MM.1S (cell line): ENCODE measurements at regions not wholly inside any gene's neighbourhood (a gene's known extent, or its start where the extent isn't known, plus 50 kb on each side); places are given as distances from the start of the nearest gene placed in this dataset.

Experiments used
- DNase-seq: peaks from one replicate; pipeline ENCODE4 v3.0.0-alpha.2; 2015
- H2AFZ ChIP-seq: fragments of 300-600 bp; sonication (generic); 2 replicates; pipeline ENCODE4 v1.6.0; 2016; ENCODE audit warnings: antibody characterized with exemption, low read length
- H3F3A ChIP-seq: fragments of 300-600 bp; sonication (generic); 2 replicates; pipeline ENCODE4 v1.6.1; 2016; ENCODE audit warnings: mild to moderate bottlenecking, antibody characterized with exemption, low read length, moderate library complexity, mixed read lengths; ENCODE audit not compliant: insufficient read depth
- H3K27ac ChIP-seq: fragments of 300-600 bp; sonication (generic); 2 replicates; pipeline ENCODE4 v1.5.1; 2016; ENCODE audit warnings: mild to moderate bottlenecking, low read length
- H3K27me3 ChIP-seq: fragments of 300-600 bp; sonication (generic); replicated peaks from 2 replicates; pipeline ENCODE4 v1.6.0; 2016; ENCODE audit warnings: low read length; ENCODE audit not compliant: insufficient read depth
- H3K36me3 ChIP-seq: fragments of 300-600 bp; sonication (generic); replicated peaks from 2 replicates; pipeline ENCODE4 v1.6.1; 2016; ENCODE audit warnings: mild to moderate bottlenecking, low read length, mixed read lengths; ENCODE audit not compliant: insufficient read depth
- H3K4me1 ChIP-seq: fragments of 300-600 bp; sonication (generic); 2 replicates; pipeline ENCODE4 v1.6.1; 2016; ENCODE audit warnings: low read length, mixed read lengths
- H3K4me2 ChIP-seq: fragments of 300-600 bp; sonication (generic); 2 replicates; pipeline ENCODE4 v1.6.0; 2016; ENCODE audit warnings: low read depth, low read length
- H3K4me3 ChIP-seq: fragments of 300-600 bp; sonication (generic); 2 replicates; pipeline ENCODE4 v1.5.1; 2016; ENCODE audit warnings: low read length, mixed read lengths
- H3K79me2 ChIP-seq: fragments of 300-600 bp; sonication (generic); 2 replicates; pipeline ENCODE4 v1.6.1; 2016; ENCODE audit warnings: mixed run types, low read length, mixed read lengths
- H3K9ac ChIP-seq: fragments of 300-600 bp; sonication (generic); 2 replicates; pipeline ENCODE4 v1.6.1; 2016; ENCODE audit warnings: low read length, mixed read lengths
- H3K9me2 ChIP-seq: fragments of 300-600 bp; sonication (generic); replicated peaks from 2 replicates; pipeline ENCODE4 v1.6.1; 2016; ENCODE audit warnings: mild to moderate bottlenecking, low read length, mixed read lengths; ENCODE audit not compliant: insufficient read depth
- H3K9me3 ChIP-seq: fragments of 300-600 bp; sonication (generic); replicated peaks from 2 replicates; pipeline ENCODE4 v1.6.1; 2016; ENCODE audit warnings: mild to moderate bottlenecking, low read length, mixed read lengths; ENCODE audit not compliant: insufficient read depth
- H4K20me1 ChIP-seq: fragments of 300-600 bp; sonication (generic); 2 replicates; pipeline ENCODE4 v1.6.1; 2016; ENCODE audit warnings: mild to moderate bottlenecking, low read length, moderate library complexity, mixed read lengths; ENCODE audit not compliant: insufficient read depth
- CTCF ChIP-seq: fragments of 300-600 bp; sonication (generic); IDR thresholded peaks from 2 replicates; pipeline ENCODE4 v1.5.1; 2016; ENCODE audit warnings: antibody characterized with exemption, low read length, mixed read lengths
- EZH2 ChIP-seq: fragments of 300-600 bp; sonication (generic); optimal IDR thresholded peaks from 2 replicates; pipeline ENCODE3; 2017; ENCODE audit warnings: low read depth, mild to moderate bottlenecking, antibody characterized with exemption, low read length, mixed read lengths
- EZH2phosphoT487 ChIP-seq: fragments of 300-600 bp; sonication (generic); IDR thresholded peaks from 2 replicates; pipeline ENCODE4 v1.6.1; 2018; ENCODE audit warnings: antibody characterized with exemption, low read length

GRCh38 chr14:38502239-38502638, 246.3 kb upstream of the CLEC14A start:
- no peak overlapping the region for H3K9ac ChIP-seq
- no peak for TF ChIP-seq CTCF
- TF ChIP-seq EZH2phosphoT487 = no peak
- no peak for TF ChIP-seq EZH2
- no peaks in the 10 kb centered on the region for H4K20me1 ChIP-seq
- no peaks in the 10 kb centered on the region for H3K9me2 ChIP-seq
- H3K4me2 ChIP-seq = no peak overlapping the region
- no peaks in the 10 kb centered on the region for H3K36me3 ChIP-seq
- DNase-seq = no peak
- H3K27ac ChIP-seq = no peak overlapping the region
- H3K4me3 ChIP-seq = no peak overlapping the region
- no peak overlapping the region for H2AFZ ChIP-seq
- H3F3A ChIP-seq = no peaks in the 10 kb centered on the region
- H3K27me3 ChIP-seq = no peaks in the 10 kb centered on the region
- no peaks in the 10 kb centered on the region for H3K4me1 ChIP-seq
- no peaks in the 10 kb centered on the region for H3K9me3 ChIP-seq
- H3K79me2 ChIP-seq = no peaks in the 10 kb centered on the region

- Histone ChIP-seq H3K9me3 (no peaks in the 10 kb centered on the region), H3K4me1 (no peaks in the 10 kb centered on the region), H3F3A (no peaks in the 10 kb centered on the region), H3K9ac (no peak overlapping the region), H2AFZ (no peak overlapping the region), H3K9me2 (no peaks in the 10 kb centered on the region), H3K79me2 (no peaks in the 10 kb centered on the region), H3K4me3 (no peak overlapping the region), H3K27me3 (no peaks in the 10 kb centered on the region), H3K36me3 (no peaks in the 10 kb centered on the region), H3K4me2 (no peak overlapping the region), H4K20me1 (no peaks in the 10 kb centered on the region), H3K27ac (no peak overlapping the region)
- DNase-seq = no peak
- TF ChIP-seq CTCF (no peak), EZH2phosphoT487 (no peak), EZH2 (no peak)
These were observed 244.2 kb upstream of the CLEC14A start for GRCh38 chr14:38500125-38500524.

- H3K9me2 ChIP-seq = no peaks in the 10 kb centered on the region
- DNase-seq = no peak
- no peak overlapping the region for H3K4me2 ChIP-seq
- no peak overlapping the region for H3K9ac ChIP-seq
- H4K20me1 ChIP-seq = no peaks in the 10 kb centered on the region
- H3K79me2 ChIP-seq = no peaks in the 10 kb centered on the region
- no peaks in the 10 kb centered on the region for H3K4me1 ChIP-seq
- H3K4me3 ChIP-seq = no peak overlapping the region
- H2AFZ ChIP-seq = no peak overlapping the region
- H3K27me3 ChIP-seq = no peaks in the 10 kb centered on the region
- H3K9me3 ChIP-seq = no peaks in the 10 kb centered on the region
- H3F3A ChIP-seq = no peaks in the 10 kb centered on the region
- TF ChIP-seq EZH2phosphoT487 = no peak
- H3K36me3 ChIP-seq = no peaks in the 10 kb centered on the region
- no peak overlapping the region for H3K27ac ChIP-seq
These were observed 240.2 kb upstream of the CLEC14A start for GRCh38 chr14:38496092-38496491.

GRCh38 chr14:38490273-38490672, 234.4 kb upstream of the CLEC14A start:
- no peaks in the 10 kb centered on the region for H3K4me1 ChIP-seq
- no peak for TF ChIP-seq EZH2
- no peak for TF ChIP-seq EZH2phosphoT487
- TF ChIP-seq CTCF = no peak

More at GRCh38 chr14:38490273-38490672, 234.4 kb upstream of the CLEC14A start:
- no peak overlapping the region for H3K4me2 ChIP-seq
- DNase-seq = no peak
- no peaks in the 10 kb centered on the region for H3K9me2 ChIP-seq
- H3K9ac ChIP-seq = no peak overlapping the region
- no peaks in the 10 kb centered on the region for H3K36me3 ChIP-seq
- no peak overlapping the region for H2AFZ ChIP-seq
- H3F3A ChIP-seq = no peaks in the 10 kb centered on the region
- H3K27me3 ChIP-seq = no peaks in the 10 kb centered on the region
- no peaks in the 10 kb centered on the region for H3K79me2 ChIP-seq
- no peak overlapping the region for H3K27ac ChIP-seq
- H3K4me3 ChIP-seq = no peak overlapping the region
- no peaks in the 10 kb centered on the region for H4K20me1 ChIP-seq
- H3K9me3 ChIP-seq = no peaks in the 10 kb centered on the region
